Neural crest cell (in vitro differentiated cells): ENCODE measurements at regions not wholly inside any gene's neighbourhood (a gene's known extent, or its start where the extent isn't known, plus 50 kb on each side); places are given as distances from the start of the nearest gene placed in this dataset.
A peak's percentile ranks its signal among the peaks of the same experiment; 100 is the strongest.

ENCODE experiments used
- DNase-seq: peaks from one replicate; pipeline ENCODE4 v3.0.0; 2021; ENCODE audit warnings: low read depth, mixed read lengths, low spot score
- H3K27ac Mint-ChIP-seq: one replicate; pipeline ENCODE4 v1.8.0; 2021; ENCODE audit warnings: mild to moderate bottlenecking, mixed read lengths; ENCODE audit not compliant: unreplicated experiment
- H3K27me3 Mint-ChIP-seq: 2 replicates; pipeline ENCODE4 v1.8.0; 2021; ENCODE audit warnings: low read depth, mild to moderate bottlenecking, mixed read lengths
- H3K36me3 Mint-ChIP-seq: 2 replicates; pipeline ENCODE4 v1.8.0; 2021; ENCODE audit warnings: low read depth, mild to moderate bottlenecking, mixed read lengths
- H3K4me1 Mint-ChIP-seq: 2 replicates; pipeline ENCODE4 v1.8.0; 2021; ENCODE audit warnings: mixed read lengths
- H3K4me3 Mint-ChIP-seq: one replicate; pipeline ENCODE4 v1.8.0; 2021; ENCODE audit warnings: mild to moderate bottlenecking, mixed read lengths
- H3K9me3 Mint-ChIP-seq: 2 replicates; pipeline ENCODE4 v1.8.0; 2021; ENCODE audit warnings: mixed read lengths
- CTCF ChIP-seq: fragments of 200-600 bp; sonication (generic); conservative IDR thresholded peaks from 2 replicates; pipeline ENCODE4 v1.5.0; 2021; ENCODE audit warnings: antibody characterized with exemption, mild to moderate bottlenecking

GRCh38 chr13:38045278-38046048 lies 175.9 kb upstream of the TRPC4 start:
- no peak overlapping the region for H3K4me3 Mint-ChIP-seq
- DNase-seq, result no peak
- peaks cover 5% of the 10 kb centered on the region for H3K9me3 Mint-ChIP-seq
- peaks cover 5% of the 10 kb centered on the region for H3K36me3 Mint-ChIP-seq
- H3K4me1 Mint-ChIP-seq, result peaks cover 4% of the 10 kb centered on the region
- TF ChIP-seq CTCF, result peak; percentile 66
- H3K27ac Mint-ChIP-seq, result peak overlapping the region; percentile 60
- H3K27me3 Mint-ChIP-seq, result no peaks in the 10 kb centered on the region

GRCh38 chr13:38044067-38044466 lies 174.5 kb upstream of the TRPC4 start:
- Mint-ChIP-seq H3K4me1 (peaks cover 4% of the 10 kb centered on the region), H3K4me3 (no peak overlapping the region), H3K27ac (no peak overlapping the region), H3K9me3 (peaks cover 5% of the 10 kb centered on the region), H3K27me3 (no peaks in the 10 kb centered on the region), H3K36me3 (peaks cover 5% of the 10 kb centered on the region)
- no peak for TF ChIP-seq CTCF
- no peak for DNase-seq

- Mint-ChIP-seq H3K4me1 (peaks cover 4% of the 10 kb centered on the region), H3K27me3 (no peaks in the 10 kb centered on the region), H3K9me3 (peaks cover 5% of the 10 kb centered on the region), H3K27ac (no peak overlapping the region), H3K36me3 (peaks cover 5% of the 10 kb centered on the region), H3K4me3 (no peak overlapping the region)
- TF ChIP-seq CTCF, result no peak
- no peak for DNase-seq
Observed at GRCh38 chr13:38042771-38043170, 173.2 kb upstream of the TRPC4 start.

- Mint-ChIP-seq H3K9me3 (peaks cover 9% of the 10 kb centered on the region), H3K27me3 (no peaks in the 10 kb centered on the region), H3K27ac (no peak overlapping the region), H3K4me3 (no peak overlapping the region), H3K4me1 (no peaks in the 10 kb centered on the region), H3K36me3 (peaks cover 3% of the 10 kb centered on the region)
- TF ChIP-seq CTCF, result no peak
- DNase-seq, result no peak
Observed at GRCh38 chr13:38024431-38024830, 154.9 kb upstream of the TRPC4 start.

GRCh38 chr13:38017320-38017719 lies 147.7 kb upstream of the TRPC4 start:
- Mint-ChIP-seq H3K27me3 (no peaks in the 10 kb centered on the region), H3K4me3 (no peak overlapping the region), H3K36me3 (peaks cover 5% of the 10 kb centered on the region), H3K9me3 (peaks cover 28% of the 10 kb centered on the region), H3K4me1 (no peaks in the 10 kb centered on the region), H3K27ac (no peak overlapping the region)
- no peak for DNase-seq
- no peak for TF ChIP-seq CTCF
